ENCODE measurements at regions not wholly inside any gene's neighbourhood (a gene's known extent, or its start where the extent isn't known, plus 50 kb on each side); places are given as distances from the start of the nearest gene placed in this dataset.
A peak's percentile ranks its signal among the peaks of the same experiment; 100 is the strongest.
"Not testable (repeated sequence)": the region's sequence is repeated elsewhere in the genome, so short reads cannot be mapped to it uniquely, and the experiment has no call there.

GRCh38 chr21:31785237-31786163 lies 53.6 kb upstream of the SCAF4 start:
- peak; percentile 87 for TF ChIP-seq CTCF (conservative IDR thresholded peaks at IDR 0.05; ENCODE audit: low read depth, low read length)
- TF ChIP-seq EZH2phosphoT487 (IDR thresholded peaks at IDR 0.05; ENCODE audit: borderline replicate concordance, low read length); EZH2 (IDR thresholded peaks at IDR 0.05; ENCODE audit: low read length, unreplicated experiment): not testable (repeated sequence)

All from PC-3 (cell line).